ENCODE measurements at regions not wholly inside any gene's neighbourhood (a gene's known extent, or its start where the extent isn't known, plus 50 kb on each side); places are given as distances from the start of the nearest gene placed in this dataset.

- H3K4me3 ChIP-seq: peak overlapping the region; percentile 23
- H3K27ac ChIP-seq: peak overlapping the region; percentile 78 to 92
- ATAC-seq (ENCODE audit: insufficient number of reproducible peaks, low FRiP score, low read depth): peak; percentile 32
- H3K27me3 ChIP-seq (replicated peaks; ENCODE audit: insufficient read depth): no peaks in the 10 kb centered on the region
- no peaks in the 10 kb centered on the region for H3K9me3 ChIP-seq
- H3K36me3 ChIP-seq: no peaks in the 10 kb centered on the region
- H3K4me1 ChIP-seq (ENCODE audit: control insufficient read depth in 1 of 2, low read depth in 2 of 2): peaks cover 11 to 23% of the 10 kb centered on the region in 2 donors
- peak; percentile 44 for TF ChIP-seq CTCF (IDR thresholded peaks at IDR 0.05)
- no peak for DNase-seq (ENCODE audit: low spot score)
These were observed 102.1 kb downstream of the UCHL1 start for GRCh38 chr4:41358647-41359421.

GRCh38 chr4:41359422-41359775 lies 102.7 kb downstream of the UCHL1 start:
- Histone ChIP-seq H3K36me3 (no peaks in the 10 kb centered on the region), H3K4me1 (ENCODE audit: control insufficient read depth in 1 of 2, low read depth in 2 of 2) (peaks cover 17 to 29% of the 10 kb centered on the region in 2 donors), H3K9me3 (no peaks in the 10 kb centered on the region), H3K27ac (peak overlapping the region; percentile 78 to 92), H3K4me3 (peak overlapping the region; percentile 23), H3K27me3 (replicated peaks; ENCODE audit: insufficient read depth) (no peaks in the 10 kb centered on the region)
- TF ChIP-seq CTCF (IDR thresholded peaks at IDR 0.05): no peak
- DNase-seq (ENCODE audit: low spot score) (no peak), ATAC-seq (ENCODE audit: insufficient number of reproducible peaks, low FRiP score, low read depth) (no peak)

DNA sequence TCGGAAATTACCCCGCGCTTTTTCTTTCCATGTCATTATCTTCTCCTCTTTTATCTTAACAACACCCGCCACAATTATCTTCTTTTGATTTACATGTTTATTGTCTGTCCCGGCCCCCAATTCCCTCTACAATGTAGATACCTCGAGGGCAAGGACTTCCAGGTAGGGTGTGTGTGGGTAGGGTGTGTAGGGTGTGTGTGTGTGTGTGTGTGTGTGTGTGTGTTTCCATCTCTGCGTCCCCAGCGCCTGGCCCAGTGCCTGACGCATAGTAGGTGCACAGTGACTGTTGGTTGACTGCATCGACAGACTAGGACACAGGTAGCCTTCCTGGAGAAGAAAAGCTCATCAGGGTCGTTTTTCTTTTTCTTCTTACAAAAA lies 103.1 kb downstream of the UCHL1 start:
- Histone ChIP-seq H3K9me3 (no peaks in the 10 kb centered on the region), H3K4me1 (ENCODE audit: control insufficient read depth in 1 of 2, low read depth in 2 of 2) (peaks cover 20 to 33% of the 10 kb centered on the region in 2 donors), H3K4me3 (peak overlapping the region; percentile 93), H3K27me3 (replicated peaks; ENCODE audit: insufficient read depth) (no peaks in the 10 kb centered on the region), H3K36me3 (no peaks in the 10 kb centered on the region), H3K27ac (peak overlapping the region; percentile 78 to 92)
- no peak for DNase-seq (ENCODE audit: low spot score)
- no peak for ATAC-seq (ENCODE audit: insufficient number of reproducible peaks, low FRiP score, low read depth)
- no peak for TF ChIP-seq CTCF (IDR thresholded peaks at IDR 0.05)

GRCh38 chr4:41360214-41360920 lies 103.6 kb downstream of the UCHL1 start:
- TF ChIP-seq CTCF (IDR thresholded peaks at IDR 0.05): no peak
- H3K4me3 ChIP-seq: peak overlapping the region; percentile 93
- peak; percentile 32 for DNase-seq (ENCODE audit: low spot score)
- H3K27me3 ChIP-seq (replicated peaks; ENCODE audit: insufficient read depth): no peaks in the 10 kb centered on the region
- no peaks in the 10 kb centered on the region for H3K36me3 ChIP-seq
- peak; percentile 25 for ATAC-seq (ENCODE audit: insufficient number of reproducible peaks, low FRiP score, low read depth)
- peak overlapping the region; percentile 78 to 92 for H3K27ac ChIP-seq
- peaks cover 22 to 38% of the 10 kb centered on the region in 2 donors for H3K4me1 ChIP-seq (ENCODE audit: control insufficient read depth in 1 of 2, low read depth in 2 of 2)
- H3K9me3 ChIP-seq: no peaks in the 10 kb centered on the region

DNA sequence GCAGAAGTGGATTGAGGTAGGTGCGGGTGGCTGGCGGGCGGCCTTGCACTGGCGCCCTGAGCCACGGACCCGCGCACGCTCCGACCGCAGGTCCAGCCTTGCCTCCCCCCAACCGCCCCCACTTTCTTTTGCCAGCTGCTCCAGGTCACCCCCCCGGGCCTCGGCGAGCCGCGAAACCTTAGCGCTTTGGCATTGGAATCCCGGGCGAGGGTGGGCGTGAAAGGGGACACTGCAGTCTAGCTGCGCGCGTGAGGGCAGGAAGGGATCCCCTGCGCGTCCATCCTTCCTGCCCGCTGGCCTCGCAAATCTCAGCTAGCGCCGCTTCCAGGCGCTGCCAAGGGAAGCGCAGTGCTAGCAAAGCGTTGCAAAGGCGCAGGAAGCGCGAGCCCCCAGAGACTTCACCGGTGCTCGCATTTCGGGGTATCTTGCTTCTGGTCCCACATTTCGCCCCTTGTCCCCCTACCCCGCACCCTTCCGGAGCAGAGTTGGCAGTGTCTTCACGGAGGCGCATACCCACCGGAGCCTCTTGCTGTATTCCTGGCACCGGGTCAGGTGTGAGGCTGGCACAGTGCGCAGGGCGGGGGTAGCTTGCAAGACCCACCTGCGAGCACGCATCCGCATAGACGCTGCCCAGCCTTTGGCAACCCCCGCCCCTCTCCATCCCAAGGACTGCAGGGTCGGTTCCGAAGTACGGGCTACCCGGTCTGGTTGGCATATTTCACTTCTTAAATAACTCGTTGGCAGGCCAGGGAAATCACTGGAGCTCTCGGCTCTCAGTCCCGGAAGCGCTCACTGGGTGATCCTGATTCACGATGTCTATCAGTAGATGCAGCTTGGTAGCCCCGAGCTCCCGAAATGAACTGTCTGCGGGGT lies 104.4 kb downstream of the UCHL1 start:
- no peak for ATAC-seq (ENCODE audit: insufficient number of reproducible peaks, low FRiP score, low read depth)
- H3K27ac ChIP-seq: peak overlapping the region; percentile 78 to 92
- no peak for DNase-seq (ENCODE audit: low spot score)
- H3K4me1 ChIP-seq (ENCODE audit: control insufficient read depth in 1 of 2, low read depth in 2 of 2): peaks cover 26 to 46% of the 10 kb centered on the region in 2 donors
- no peak for TF ChIP-seq CTCF (IDR thresholded peaks at IDR 0.05)
- H3K9me3 ChIP-seq: no peaks in the 10 kb centered on the region
- no peaks in the 10 kb centered on the region for H3K27me3 ChIP-seq (replicated peaks; ENCODE audit: insufficient read depth)
- H3K36me3 ChIP-seq: no peaks in the 10 kb centered on the region
- peak overlapping the region; percentile 93 for H3K4me3 ChIP-seq
